ENCODE measurements at regions not wholly inside any gene's neighbourhood (a gene's known extent, or its start where the extent isn't known, plus 50 kb on each side); places are given as distances from the start of the nearest gene placed in this dataset.
A peak's percentile ranks its signal among the peaks of the same experiment; 100 is the strongest.
"Not testable (repeated sequence)": the region's sequence is repeated elsewhere in the genome, so short reads cannot be mapped to it uniquely, and the experiment has no call there.

- no peak for DNase-seq
These were observed 477.3 kb downstream of the KLF12 start for GRCh38 chr13:73656863-73657262.

GRCh38 chr13:73653688-73654087 is 480.5 kb downstream of the KLF12 start:
- Histone ChIP-seq H3K4me1 (ENCODE audit: control insufficient read depth, insufficient read depth, low read length) (no peaks in the 10 kb centered on the region), H3K27ac (ENCODE audit: low read length) (no peak overlapping the region), H3K27me3 (ENCODE audit: control insufficient read depth, insufficient read depth, low read length) (no peaks in the 10 kb centered on the region), H3K9me3 (ENCODE audit: control insufficient read depth, low read depth, low read length) (no peaks in the 10 kb centered on the region), H3K4me3 (ENCODE audit: low read length) (no peak overlapping the region), H3K36me3 (ENCODE audit: control insufficient read depth, insufficient read depth, low read length) (no peaks in the 10 kb centered on the region)
- DNase-seq: no peak
- WGBS (ENCODE audit: insufficient coverage, low lambda C conversion rate): no CpG with 5 or more reads among the region's 2 CpGs

More at GRCh38 chr13:73656863-73657262, 477.3 kb downstream of the KLF12 start:
- Histone ChIP-seq H3K4me3 (ENCODE audit: low read length) (no peak overlapping the region), H3K27me3 (ENCODE audit: control insufficient read depth, insufficient read depth, low read length) (no peaks in the 10 kb centered on the region), H3K4me1 (ENCODE audit: control insufficient read depth, insufficient read depth, low read length) (no peaks in the 10 kb centered on the region), H3K9me3 (ENCODE audit: control insufficient read depth, low read depth, low read length) (no peaks in the 10 kb centered on the region), H3K36me3 (ENCODE audit: control insufficient read depth, insufficient read depth, low read length) (no peaks in the 10 kb centered on the region), H3K27ac (ENCODE audit: low read length) (no peak overlapping the region)
- 80% methylated on average over 1 of the region's 2 CpGs for WGBS (ENCODE audit: insufficient coverage, low lambda C conversion rate)

GRCh38 chr13:73647417-73647816 is 486.8 kb downstream of the KLF12 start:
- Histone ChIP-seq H3K36me3 (ENCODE audit: control insufficient read depth, insufficient read depth, low read length) (no peaks in the 10 kb centered on the region), H3K27ac (ENCODE audit: low read length) (no peak overlapping the region), H3K4me1 (ENCODE audit: control insufficient read depth, insufficient read depth, low read length) (no peaks in the 10 kb centered on the region), H3K27me3 (ENCODE audit: control insufficient read depth, insufficient read depth, low read length) (no peaks in the 10 kb centered on the region), H3K9me3 (ENCODE audit: control insufficient read depth, low read depth, low read length) (no peaks in the 10 kb centered on the region), H3K4me3 (ENCODE audit: low read length) (no peak overlapping the region)
- WGBS (ENCODE audit: insufficient coverage, low lambda C conversion rate): 100% methylated on average over 1 of the region's 4 CpGs
- DNase-seq: no peak

- not testable (repeated sequence) for DNase-seq; H3K4me3 ChIP-seq (ENCODE audit: low read length); H3K27ac ChIP-seq (ENCODE audit: low read length); H3K27me3 ChIP-seq (ENCODE audit: control insufficient read depth, insufficient read depth, low read length); H3K4me1 ChIP-seq (ENCODE audit: control insufficient read depth, insufficient read depth, low read length); H3K36me3 ChIP-seq (ENCODE audit: control insufficient read depth, insufficient read depth, low read length); H3K9me3 ChIP-seq (ENCODE audit: control insufficient read depth, low read depth, low read length)
- WGBS (ENCODE audit: insufficient coverage, low lambda C conversion rate): no CpG with 5 or more reads among the region's 30 CpGs
These were observed 493.6 kb downstream of the KLF12 start for GRCh38 chr13:73640476-73641179.

GRCh38 chr13:73635166-73635787 is 498.9 kb downstream of the KLF12 start:
- peaks cover 7% of the 10 kb centered on the region for H3K4me1 ChIP-seq (ENCODE audit: control insufficient read depth, insufficient read depth, low read length)
- no peaks in the 10 kb centered on the region for H3K9me3 ChIP-seq (ENCODE audit: control insufficient read depth, low read depth, low read length)
- 14% methylated on average over 1 of the region's 5 CpGs for WGBS (ENCODE audit: insufficient coverage, low lambda C conversion rate)
- H3K4me3 ChIP-seq (ENCODE audit: low read length): no peak overlapping the region
- H3K27me3 ChIP-seq (ENCODE audit: control insufficient read depth, insufficient read depth, low read length): no peaks in the 10 kb centered on the region
- H3K36me3 ChIP-seq (ENCODE audit: control insufficient read depth, insufficient read depth, low read length): no peaks in the 10 kb centered on the region
- no peak for DNase-seq
- no peak overlapping the region for H3K27ac ChIP-seq (ENCODE audit: low read length)

- H3K4me1 ChIP-seq (ENCODE audit: control insufficient read depth, insufficient read depth, low read length): peaks cover 7% of the 10 kb centered on the region
- H3K4me3 ChIP-seq (ENCODE audit: low read length): no peak overlapping the region
- 80% methylated on average over 1 of the region's 4 CpGs for WGBS (ENCODE audit: insufficient coverage, low lambda C conversion rate)
- no peak overlapping the region for H3K27ac ChIP-seq (ENCODE audit: low read length)
- no peaks in the 10 kb centered on the region for H3K27me3 ChIP-seq (ENCODE audit: control insufficient read depth, insufficient read depth, low read length)
- H3K9me3 ChIP-seq (ENCODE audit: control insufficient read depth, low read depth, low read length): no peaks in the 10 kb centered on the region
- no peaks in the 10 kb centered on the region for H3K36me3 ChIP-seq (ENCODE audit: control insufficient read depth, insufficient read depth, low read length)
- no peak for DNase-seq
These were observed 500.3 kb downstream of the KLF12 start for GRCh38 chr13:73633817-73634460.

- Histone ChIP-seq H3K9me3 (ENCODE audit: control insufficient read depth, low read depth, low read length) (peaks cover 4% of the 10 kb centered on the region), H3K27ac (ENCODE audit: low read length) (no peak overlapping the region), H3K4me3 (ENCODE audit: low read length) (no peak overlapping the region), H3K4me1 (ENCODE audit: control insufficient read depth, insufficient read depth, low read length) (peaks cover 7% of the 10 kb centered on the region), H3K27me3 (ENCODE audit: control insufficient read depth, insufficient read depth, low read length) (no peaks in the 10 kb centered on the region), H3K36me3 (ENCODE audit: control insufficient read depth, insufficient read depth, low read length) (no peaks in the 10 kb centered on the region)
- WGBS (ENCODE audit: insufficient coverage, low lambda C conversion rate): no CpG with 5 or more reads among the region's 5 CpGs
- no peak for DNase-seq
These were observed 502.8 kb downstream of the KLF12 start for GRCh38 chr13:73631411-73631810.

GRCh38 chr13:73625562-73626339 is 508.5 kb downstream of the KLF12 start:
- Histone ChIP-seq H3K27ac (ENCODE audit: low read length) (no peak overlapping the region), H3K36me3 (ENCODE audit: control insufficient read depth, insufficient read depth, low read length) (no peaks in the 10 kb centered on the region), H3K4me1 (ENCODE audit: control insufficient read depth, insufficient read depth, low read length) (peaks cover 13% of the 10 kb centered on the region), H3K4me3 (ENCODE audit: low read length) (no peak overlapping the region), H3K9me3 (ENCODE audit: control insufficient read depth, low read depth, low read length) (peaks cover 5% of the 10 kb centered on the region), H3K27me3 (ENCODE audit: control insufficient read depth, insufficient read depth, low read length) (no peaks in the 10 kb centered on the region)
- 87% methylated on average over 3 of the region's 8 CpGs for WGBS (ENCODE audit: insufficient coverage, low lambda C conversion rate)
- DNase-seq: no peak

- DNase-seq: peak; percentile 23 to 68
- Histone ChIP-seq H3K27ac (ENCODE audit: low read length) (peak overlapping the region; percentile 67), H3K27me3 (ENCODE audit: control insufficient read depth, insufficient read depth, low read length) (no peaks in the 10 kb centered on the region), H3K36me3 (ENCODE audit: control insufficient read depth, insufficient read depth, low read length) (no peaks in the 10 kb centered on the region), H3K9me3 (ENCODE audit: control insufficient read depth, low read depth, low read length) (peaks cover 5% of the 10 kb centered on the region), H3K4me1 (ENCODE audit: control insufficient read depth, insufficient read depth, low read length) (peaks cover 18% of the 10 kb centered on the region), H3K4me3 (ENCODE audit: low read length) (no peak overlapping the region)
- 20% methylated on average over 1 of the region's 3 CpGs for WGBS (ENCODE audit: insufficient coverage, low lambda C conversion rate)
These were observed 510.9 kb downstream of the KLF12 start for GRCh38 chr13:73623281-73623680.

GRCh38 chr13:73622381-73622780 is 511.8 kb downstream of the KLF12 start:
- no peaks in the 10 kb centered on the region for H3K27me3 ChIP-seq (ENCODE audit: control insufficient read depth, insufficient read depth, low read length)
- no CpG with 5 or more reads among the region's 3 CpGs for WGBS (ENCODE audit: insufficient coverage, low lambda C conversion rate)
- H3K9me3 ChIP-seq (ENCODE audit: control insufficient read depth, low read depth, low read length): peaks cover 5% of the 10 kb centered on the region
- peaks cover 18% of the 10 kb centered on the region for H3K4me1 ChIP-seq (ENCODE audit: control insufficient read depth, insufficient read depth, low read length)
- H3K4me3 ChIP-seq (ENCODE audit: low read length): no peak overlapping the region
- no peak for DNase-seq
- no peaks in the 10 kb centered on the region for H3K36me3 ChIP-seq (ENCODE audit: control insufficient read depth, insufficient read depth, low read length)
- peak overlapping the region; percentile 67 for H3K27ac ChIP-seq (ENCODE audit: low read length)
